ENCODE measurements at regions not wholly inside any gene's neighbourhood (a gene's known extent, or its start where the extent isn't known, plus 50 kb on each side); places are given as distances from the start of the nearest gene placed in this dataset.

DNA sequence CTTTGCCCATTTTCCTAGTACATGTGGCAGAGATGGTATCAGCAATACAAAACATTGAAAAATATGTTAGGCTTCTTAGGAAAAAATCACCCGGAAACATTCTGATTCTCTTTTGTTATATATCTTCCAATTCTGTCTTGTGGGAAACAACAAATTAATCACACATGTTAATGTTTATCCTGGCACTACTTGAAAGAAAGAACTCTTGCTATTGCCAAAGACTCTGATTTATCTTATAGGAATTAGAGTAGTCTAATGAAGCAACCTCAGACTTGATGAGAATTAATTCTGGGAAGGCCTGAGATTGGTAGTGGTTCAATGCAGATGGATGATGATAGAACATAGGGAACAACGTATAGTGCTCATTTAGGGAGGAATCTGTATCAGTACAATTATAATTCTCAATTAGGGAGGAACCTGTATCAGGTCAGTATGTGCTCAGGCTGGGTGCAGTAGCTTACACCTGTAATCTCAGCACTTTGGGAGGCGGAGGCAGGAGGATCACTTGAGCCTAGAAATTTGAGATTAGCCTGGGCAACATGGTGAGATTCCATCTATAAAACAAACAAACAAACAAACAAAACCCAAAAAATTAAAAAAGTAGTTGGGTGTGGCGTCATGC is 50.7 kb downstream of the TAS2R16 start:
- no peaks in the 10 kb centered on the region for H3K36me3 ChIP-seq (ENCODE audit: control insufficient read depth, insufficient read depth, low read length)
- H3K4me3 ChIP-seq (ENCODE audit: low read depth, low read length) = no peak overlapping the region
- DNase-seq (ENCODE audit: low read depth in 4 of 6, low spot score in 6 of 6) = no peak
- no CpG with 5 or more reads among the region's 4 CpGs for WGBS (ENCODE audit: insufficient coverage)
- H3K4me1 ChIP-seq (ENCODE audit: control insufficient read depth, insufficient read depth, low read length) = no peaks in the 10 kb centered on the region
- H3K27ac ChIP-seq (ENCODE audit: low read depth, low read length) = no peak overlapping the region
- no peaks in the 10 kb centered on the region for H3K27me3 ChIP-seq (ENCODE audit: control insufficient read depth, insufficient read depth, low read length)
- H3K9me3 ChIP-seq (ENCODE audit: control insufficient read depth, insufficient read depth, low read length) = no peaks in the 10 kb centered on the region

DNA sequence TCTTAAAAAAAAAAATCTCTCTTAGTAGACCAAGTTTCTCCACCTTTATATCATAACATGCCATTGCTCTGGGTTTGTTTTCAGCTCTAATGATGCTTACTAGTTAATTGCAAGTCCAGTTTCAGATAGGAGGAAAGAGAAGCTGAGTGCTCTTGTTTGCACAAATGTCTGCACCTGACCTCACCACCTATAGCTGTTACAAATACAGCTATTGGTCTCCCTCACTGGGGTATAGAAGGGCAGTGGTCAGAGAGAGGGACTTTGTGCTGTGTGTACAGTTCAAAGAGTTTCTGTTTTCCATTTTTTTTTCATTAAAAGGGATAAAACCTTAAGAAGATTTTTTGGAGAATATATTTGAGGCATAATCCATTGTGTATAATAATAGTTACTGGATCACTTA is 52.7 kb downstream of the TAS2R16 start:
- no peaks in the 10 kb centered on the region for H3K36me3 ChIP-seq (ENCODE audit: control insufficient read depth, insufficient read depth, low read length)
- no peaks in the 10 kb centered on the region for H3K9me3 ChIP-seq (ENCODE audit: control insufficient read depth, insufficient read depth, low read length)
- H3K4me1 ChIP-seq (ENCODE audit: control insufficient read depth, insufficient read depth, low read length) = no peaks in the 10 kb centered on the region
- no peak overlapping the region for H3K4me3 ChIP-seq (ENCODE audit: low read depth, low read length)
- H3K27ac ChIP-seq (ENCODE audit: low read depth, low read length) = no peak overlapping the region
- no peak for DNase-seq (ENCODE audit: low read depth in 4 of 6, low spot score in 6 of 6)
- H3K27me3 ChIP-seq (ENCODE audit: control insufficient read depth, insufficient read depth, low read length) = no peaks in the 10 kb centered on the region

DNA sequence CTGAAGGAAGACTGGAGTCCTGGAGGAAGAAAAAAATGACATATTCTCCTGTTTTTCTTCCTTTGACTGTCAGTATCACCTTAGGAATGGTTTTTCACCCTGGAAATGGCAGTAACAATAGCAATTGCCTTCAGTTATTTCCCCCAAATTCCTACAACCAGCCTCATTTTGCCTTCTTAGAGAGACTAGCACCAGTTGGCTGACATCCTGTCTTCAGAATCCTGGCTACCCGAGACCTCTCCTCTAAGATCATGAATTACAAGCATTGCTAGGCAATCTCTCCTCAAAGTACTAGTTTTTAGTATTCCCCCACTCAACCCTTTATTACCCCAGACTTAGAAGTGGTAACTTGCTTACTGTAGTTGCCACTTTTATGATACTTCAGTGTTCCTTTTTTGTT is 53.4 kb downstream of the TAS2R16 start:
- Histone ChIP-seq H3K36me3 (ENCODE audit: control insufficient read depth, insufficient read depth, low read length) (no peaks in the 10 kb centered on the region), H3K27me3 (ENCODE audit: control insufficient read depth, insufficient read depth, low read length) (no peaks in the 10 kb centered on the region), H3K9me3 (ENCODE audit: control insufficient read depth, insufficient read depth, low read length) (no peaks in the 10 kb centered on the region), H3K27ac (ENCODE audit: low read depth, low read length) (no peak overlapping the region), H3K4me1 (ENCODE audit: control insufficient read depth, insufficient read depth, low read length) (no peaks in the 10 kb centered on the region), H3K4me3 (ENCODE audit: low read depth, low read length) (no peak overlapping the region)
- 57% methylated on average over 1 of the region's 1 CpG for WGBS (ENCODE audit: insufficient coverage)
- peak in 1 of 6 donors; percentile 3 for DNase-seq (ENCODE audit: low read depth in 4 of 6, low spot score in 6 of 6)

Measured in spinal cord (tissue), 9 donors.